GM12874 (cell line): ENCODE measurements at regions not wholly inside any gene's neighbourhood (a gene's known extent, or its start where the extent isn't known, plus 50 kb on each side); places are given as distances from the start of the nearest gene placed in this dataset.

Experiments used
- TF ChIP-seq, protein P1 (sequence below): IDR thresholded peaks from 2 replicates; pipeline ENCODE4 v1.5.1; 2011; ENCODE audit warnings: low read depth, mild to moderate bottlenecking, control low read depth, low read length, moderate library complexity; ENCODE audit not compliant: insufficient read depth

GRCh38 chr9:106277966-106278365, 583.6 kb downstream of the TMEM38B start:
- TF ChIP-seq, protein P1, sequence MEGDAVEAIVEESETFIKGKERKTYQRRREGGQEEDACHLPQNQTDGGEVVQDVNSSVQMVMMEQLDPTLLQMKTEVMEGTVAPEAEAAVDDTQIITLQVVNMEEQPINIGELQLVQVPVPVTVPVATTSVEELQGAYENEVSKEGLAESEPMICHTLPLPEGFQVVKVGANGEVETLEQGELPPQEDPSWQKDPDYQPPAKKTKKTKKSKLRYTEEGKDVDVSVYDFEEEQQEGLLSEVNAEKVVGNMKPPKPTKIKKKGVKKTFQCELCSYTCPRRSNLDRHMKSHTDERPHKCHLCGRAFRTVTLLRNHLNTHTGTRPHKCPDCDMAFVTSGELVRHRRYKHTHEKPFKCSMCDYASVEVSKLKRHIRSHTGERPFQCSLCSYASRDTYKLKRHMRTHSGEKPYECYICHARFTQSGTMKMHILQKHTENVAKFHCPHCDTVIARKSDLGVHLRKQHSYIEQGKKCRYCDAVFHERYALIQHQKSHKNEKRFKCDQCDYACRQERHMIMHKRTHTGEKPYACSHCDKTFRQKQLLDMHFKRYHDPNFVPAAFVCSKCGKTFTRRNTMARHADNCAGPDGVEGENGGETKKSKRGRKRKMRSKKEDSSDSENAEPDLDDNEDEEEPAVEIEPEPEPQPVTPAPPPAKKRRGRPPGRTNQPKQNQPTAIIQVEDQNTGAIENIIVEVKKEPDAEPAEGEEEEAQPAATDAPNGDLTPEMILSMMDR, result no peak

GRCh38 chr9:106283769-106284168, 579.2 kb upstream of the ZNF462 start:
- TF ChIP-seq, protein P1, result no peak

DNA sequence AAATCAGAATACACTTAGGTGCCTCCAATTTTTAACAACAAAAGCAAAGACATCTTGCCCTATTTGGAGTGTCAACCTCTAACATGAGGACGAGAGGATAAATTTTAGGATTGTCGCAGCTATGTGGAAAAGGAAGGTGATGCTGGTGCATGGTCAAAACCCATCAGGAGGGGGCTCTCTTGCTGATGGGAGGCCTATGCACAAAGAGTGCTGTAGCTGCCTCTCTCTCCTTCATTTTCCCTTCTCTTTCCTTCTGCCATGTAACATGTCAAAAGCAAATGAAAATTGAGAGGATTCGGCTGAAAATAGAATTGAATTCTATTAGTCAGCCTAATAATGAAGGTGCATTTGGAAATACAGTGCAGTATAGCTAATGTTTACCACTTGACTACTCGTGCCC, 578.7 kb upstream of the ZNF462 start:
- TF ChIP-seq, protein P1, result no peak

DNA sequence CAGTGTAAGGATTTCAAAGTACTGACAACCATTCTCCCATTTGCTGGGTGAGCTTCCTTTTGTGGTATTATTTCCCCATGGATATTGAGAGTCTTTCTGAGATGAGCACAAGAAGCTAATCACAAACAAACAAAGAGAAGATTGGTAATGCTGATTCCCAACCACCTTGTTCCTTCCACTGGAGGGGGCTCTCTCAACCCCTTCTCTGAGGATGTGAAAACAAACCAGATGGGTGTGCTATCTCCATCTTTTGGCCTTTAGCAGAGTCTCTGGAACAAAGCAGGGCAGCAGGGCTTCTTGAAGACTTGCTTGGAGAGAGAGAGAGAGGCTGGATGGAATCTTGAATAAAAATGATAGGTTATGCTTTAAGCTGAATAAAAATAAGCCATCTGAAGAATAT, 576.7 kb upstream of the ZNF462 start:
- TF ChIP-seq, protein P1, result peak; percentile 17; the same call in 1 of the 2 replicates

GRCh38 chr9:106287091-106287631, 575.8 kb upstream of the ZNF462 start:
- TF ChIP-seq, protein P1, result no peak

DNA sequence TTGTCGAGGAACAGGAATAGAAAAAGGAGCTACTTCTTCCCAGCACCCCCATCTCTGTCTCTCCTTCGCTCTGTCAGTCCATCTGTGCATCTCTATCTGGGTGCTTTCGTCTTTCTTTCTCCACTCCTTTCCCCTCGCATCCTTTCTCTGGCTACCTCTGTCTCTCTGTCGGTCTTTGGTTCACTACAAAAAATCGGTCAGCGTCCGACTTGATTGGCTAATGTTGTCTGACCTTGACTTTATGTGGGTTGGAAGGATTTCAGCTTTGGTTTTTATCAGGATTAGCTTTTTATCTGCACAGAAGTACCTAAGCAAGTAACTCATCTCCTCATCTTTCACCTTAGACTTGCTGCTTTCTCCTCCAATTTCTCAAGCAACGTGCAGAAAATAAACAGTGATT, 575.2 kb upstream of the ZNF462 start:
- TF ChIP-seq, protein P1, result no peak

DNA sequence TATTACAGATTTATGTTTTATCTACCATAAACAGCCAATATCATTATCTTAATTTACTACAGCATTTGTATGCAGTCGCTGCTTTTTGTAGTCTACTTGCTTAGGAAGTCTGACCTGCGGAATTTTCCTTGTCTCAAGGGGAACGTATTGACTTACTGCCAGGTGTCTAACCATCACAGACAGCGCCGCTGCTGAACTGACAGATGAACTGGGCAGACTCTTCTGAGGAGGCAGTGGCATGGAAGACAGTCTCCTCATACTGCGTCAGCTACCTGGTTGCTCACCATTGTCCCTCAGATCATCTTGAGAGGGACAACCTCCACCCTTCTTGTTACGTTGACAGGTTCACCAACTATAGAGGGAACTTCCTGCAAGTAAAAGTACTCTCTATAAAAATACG, 574.3 kb upstream of the ZNF462 start:
- TF ChIP-seq, protein P1, result no peak
